HCT116 (cell line): ENCODE measurements at regions not wholly inside any gene's neighbourhood (a gene's known extent, or its start where the extent isn't known, plus 50 kb on each side); places are given as distances from the start of the nearest gene placed in this dataset.

Experiments used
- ATAC-seq: fragments of 200-7000 bp; cut with Tn5 transposase; 2 replicates; pipeline ENCODE4 v1.9.1; 2020; ENCODE audit warnings: mild to moderate bottlenecking, moderate library complexity
- BruUV-seq: library from RNA; stranded (reverse); fragments of 400-500 nt; replicated peaks from 2 replicates; lab custom pipeline; 2021; lab: Mats Ljungman, UMichigan
- CTCF ChIA-PET: fragments of 300-600 bp; sonication (Branson Sonifier 250); formaldehyde crosslinking; loops from one replicate; lab custom pipeline; 2021; ENCODE audit warnings: antibody characterized with exemption; lab: Charles Lee
- POLR2A ChIA-PET: fragments of 300-600, 350-600 bp; sonication (Branson Sonifier 250); formaldehyde crosslinking; loops from one replicate; lab custom pipeline; 2021; ENCODE audit warnings: antibody characterized with exemption; lab: Charles Lee
- RAD21 ChIA-PET, 2 experiments: fragments of 300-600 bp; sonication (Branson Sonifier 250); formaldehyde crosslinking; loops; one replicate each; lab custom pipeline; 2023; ENCODE audit warnings: low total read pairs in 2 of 2; ENCODE audit not compliant: uncharacterized antibody in 2 of 2, unreplicated experiment in 2 of 2, low non-redundant PET in 1 of 2; lab: Charles Lee
- DNase-seq: peaks from one replicate; pipeline ENCODE4 v3.0.0-alpha.2; 2010; ENCODE audit warnings: low read depth, low spot score
- H2AFZ ChIP-seq: fragments of 200-600 bp; shearing (Covaris generic), sonication (generic); 2 replicates; pipeline ENCODE4 v1.6.1; 2017; ENCODE audit warnings: low read depth, mixed run types, mixed read lengths, antibody characterized with exemption, low read length; ENCODE audit not compliant: poor library complexity, severe bottlenecking
- H3K27ac ChIP-seq: 2 replicates; pipeline ENCODE4 v1.5.1; 2012; ENCODE audit warnings: low read depth, low read length
- H3K27me3 ChIP-seq: fragments of 200-600 bp; sonication (generic); 2 replicates; pipeline ENCODE4 v1.6.1; 2016; ENCODE audit warnings: mixed run types, low read length, mixed read lengths; ENCODE audit not compliant: insufficient read depth
- H3K36me3 ChIP-seq, 2 experiments: fragments of 200-500 bp in 1 of 2; fragments of 200-600 bp in 1 of 2; sonication (Bioruptor generic) in 1 of 2; sonication (generic) in 1 of 2; 2 replicates each; pipeline versions ENCODE4 v1.5.1 to v1.6.1; 2014 to 2016; ENCODE audit warnings: low read length in 2 of 2, inconsistent platforms in 1 of 2, mixed read lengths in 1 of 2, mixed run types in 1 of 2; ENCODE audit not compliant: insufficient read depth in 2 of 2, control insufficient read depth in 1 of 2
- H3K4me1 ChIP-seq, 2 experiments: fragments of 200-600 bp in 1 of 2; sonication (generic) in 1 of 2; 2 replicates each; pipeline versions ENCODE4 v1.5.1 to v1.6.1; 2012 to 2017; ENCODE audit warnings: low read length in 2 of 2, inconsistent platforms in 1 of 2, mild to moderate bottlenecking in 1 of 2, mixed read lengths in 1 of 2, mixed run types in 1 of 2, moderate library complexity in 1 of 2; ENCODE audit not compliant: insufficient read depth in 2 of 2, control insufficient read depth in 1 of 2
- H3K4me2 ChIP-seq: fragments of 200-600 bp; sonication (generic); 2 replicates; pipeline ENCODE4 v1.6.1; 2017; ENCODE audit warnings: mixed run types, low read length, mixed read lengths
- H3K4me3 ChIP-seq, 2 experiments: fragments of 200-600 bp in 1 of 2; sonication (generic) in 1 of 2; replicated peaks in 1 of 2; 2 replicates each; pipeline ENCODE4 v1.5.1; 2011 to 2016; ENCODE audit warnings: low read length in 2 of 2, control low read depth in 1 of 2, low read depth in 1 of 2, mild to moderate bottlenecking in 1 of 2, mixed read lengths in 1 of 2, mixed run types in 1 of 2
- H3K79me2 ChIP-seq: fragments of 200-600 bp; sonication (generic); 2 replicates; pipeline ENCODE4 v1.6.1; 2017; ENCODE audit warnings: mild to moderate bottlenecking, mixed run types, low read length, moderate library complexity, mixed read lengths; ENCODE audit not compliant: insufficient read depth
- H3K9ac ChIP-seq: fragments of 200-600 bp; sonication (generic); 2 replicates; pipeline ENCODE4 v1.6.1; 2016; ENCODE audit warnings: low read length, mixed read lengths
- H3K9me2 ChIP-seq: fragments of 200-600 bp; sonication (generic), shearing (Covaris generic); 2 replicates; pipeline ENCODE4 v1.6.1; 2017; ENCODE audit warnings: mixed run types, mild to moderate bottlenecking, moderate library complexity; ENCODE audit not compliant: insufficient read depth
- H3K9me3 ChIP-seq, 2 experiments: fragments of 200-500 bp in 1 of 2; fragments of 200-600 bp in 1 of 2; sonication (Bioruptor generic) in 1 of 2; sonication (generic) in 1 of 2; 2 replicates each; pipeline ENCODE4 v1.6.1; 2014 to 2017; ENCODE audit warnings: low read length in 2 of 2, mixed read lengths in 2 of 2, inconsistent platforms in 1 of 2, low read depth in 1 of 2, mild to moderate bottlenecking in 1 of 2, mixed run types in 1 of 2, moderate library complexity in 1 of 2; ENCODE audit not compliant: control insufficient read depth in 1 of 2, insufficient read depth in 1 of 2
- H4K20me1 ChIP-seq: fragments of 200-600 bp; sonication (generic), shearing (Covaris generic); 2 replicates; pipeline ENCODE4 v1.6.1; 2017; ENCODE audit warnings: mixed run types, mild to moderate bottlenecking, moderate library complexity; ENCODE audit not compliant: insufficient read depth
- CBX3 ChIP-seq: IDR thresholded peaks from 2 replicates; pipeline ENCODE4 v1.6.1; 2012; ENCODE audit warnings: low read depth
- CEBPB ChIP-seq: IDR thresholded peaks from 2 replicates; pipeline ENCODE4 v1.6.1; 2012; ENCODE audit warnings: low read depth
- EGR1 ChIP-seq: IDR thresholded peaks from 2 replicates; pipeline ENCODE4 v1.6.1; 2012; ENCODE audit warnings: low read depth
- FOSL1 ChIP-seq: IDR thresholded peaks from 2 replicates; pipeline ENCODE4 v1.6.1; 2012; ENCODE audit warnings: low read depth
- JUND ChIP-seq: IDR thresholded peaks from 2 replicates; pipeline ENCODE4 v1.6.1; 2012
- MAX ChIP-seq: IDR thresholded peaks from 2 replicates; pipeline ENCODE4 v1.6.1; 2012
- RAD21 ChIP-seq: IDR thresholded peaks from 2 replicates; pipeline ENCODE4 v1.6.1; 2012; ENCODE audit warnings: low read depth, mild to moderate bottlenecking
- SIN3A ChIP-seq: IDR thresholded peaks from 2 replicates; pipeline ENCODE4 v1.6.1; 2012; ENCODE audit warnings: low read depth
- SP1 ChIP-seq: IDR thresholded peaks from 2 replicates; pipeline ENCODE4 v1.6.1; 2012; ENCODE audit warnings: low read depth
- SRF ChIP-seq: IDR thresholded peaks from 2 replicates; pipeline ENCODE4 v1.6.1; 2012; ENCODE audit warnings: low read depth
- TCF7L2 ChIP-seq: IDR thresholded peaks from 2 replicates; pipeline ENCODE4 v1.7.0; 2011; ENCODE audit warnings: borderline replicate concordance, inconsistent platforms; ENCODE audit not compliant: insufficient read depth, insufficient read length; ENCODE audit errors: extremely low read depth
- ZNF274 ChIP-seq: fragments of 200-500 bp; sonication (Bioruptor generic); IDR thresholded peaks from 2 replicates; pipeline ENCODE4 v1.6.1; 2014; ENCODE audit warnings: mild to moderate bottlenecking, low read depth, low read length, inconsistent platforms
- intact Hi-C: fragments of 100-400 bp; cut with micrococcal nuclease; formaldehyde crosslinking; loops from 2 replicates; pipeline ENCODE4 v1.10.0; 2022
- TF ChIP-seq, protein P1 (sequence below): IDR thresholded peaks from 2 replicates; pipeline ENCODE4 v1.6.1; 2011; ENCODE audit warnings: mild to moderate bottlenecking, low read length, moderate library complexity; ENCODE audit not compliant: insufficient replicate concordance; ENCODE audit errors: extremely low read depth
- TF ChIP-seq, protein P2 (sequence below): IDR thresholded peaks from 2 replicates; pipeline ENCODE4 v1.6.1; 2012
- TF ChIP-seq, protein P3 (sequence below), 3 experiments: fragments of 200-600 bp in 1 of 3; sonication (generic) in 1 of 3; IDR thresholded peaks in 2 of 3; conservative IDR thresholded peaks in 1 of 3; 2 replicates each; pipeline ENCODE4 v1.5.1; 2012 to 2017; ENCODE audit warnings: low read depth in 2 of 3, low read length in 2 of 3, antibody characterized with exemption in 1 of 3, borderline replicate concordance in 1 of 3, control low read depth in 1 of 3, mild to moderate bottlenecking in 1 of 3, mixed read lengths in 1 of 3, mixed run types in 1 of 3, moderate library complexity in 1 of 3; ENCODE audit not compliant: insufficient read depth in 1 of 3

DNA sequence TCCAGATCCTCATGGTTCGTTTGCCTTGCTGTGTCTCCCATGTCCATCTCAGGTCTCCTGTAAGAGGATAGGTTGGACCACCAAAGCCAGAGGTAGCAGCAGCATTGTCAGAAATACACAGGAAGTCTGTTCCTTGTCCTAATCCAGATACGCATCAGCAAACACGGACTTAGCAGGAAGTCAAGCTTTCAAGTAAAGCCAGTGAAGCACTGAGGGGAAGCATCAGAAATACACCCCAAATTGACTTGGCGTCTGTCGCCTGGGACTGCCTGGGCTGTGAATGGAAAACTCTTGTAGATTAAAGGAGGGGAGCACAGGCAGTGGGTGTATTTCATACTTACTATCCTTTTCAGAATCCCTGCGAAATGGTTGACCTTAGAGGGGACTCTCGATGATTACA, 171.3 kb downstream of the PSAT1 start:
- Histone ChIP-seq H4K20me1 (no peaks in the 10 kb centered on the region), H2AFZ (no peak overlapping the region), H3K79me2 (no peaks in the 10 kb centered on the region)
- DNase-seq, result no peak
- CTCF ChIA-PET, result interaction anchor here (0.9 kb wide), 1 partner anchor 9 kb away, joined by 3 read pairs; no protein-coding TSS in a partner anchor
- RAD21 ChIA-PET, result no interaction called here
- TF ChIP-seq CEBPB (no peak), CBX3 (no peak), SIN3A (no peak), SRF (no peak), ZNF274 (no peak)
- TF ChIP-seq, protein P1, sequence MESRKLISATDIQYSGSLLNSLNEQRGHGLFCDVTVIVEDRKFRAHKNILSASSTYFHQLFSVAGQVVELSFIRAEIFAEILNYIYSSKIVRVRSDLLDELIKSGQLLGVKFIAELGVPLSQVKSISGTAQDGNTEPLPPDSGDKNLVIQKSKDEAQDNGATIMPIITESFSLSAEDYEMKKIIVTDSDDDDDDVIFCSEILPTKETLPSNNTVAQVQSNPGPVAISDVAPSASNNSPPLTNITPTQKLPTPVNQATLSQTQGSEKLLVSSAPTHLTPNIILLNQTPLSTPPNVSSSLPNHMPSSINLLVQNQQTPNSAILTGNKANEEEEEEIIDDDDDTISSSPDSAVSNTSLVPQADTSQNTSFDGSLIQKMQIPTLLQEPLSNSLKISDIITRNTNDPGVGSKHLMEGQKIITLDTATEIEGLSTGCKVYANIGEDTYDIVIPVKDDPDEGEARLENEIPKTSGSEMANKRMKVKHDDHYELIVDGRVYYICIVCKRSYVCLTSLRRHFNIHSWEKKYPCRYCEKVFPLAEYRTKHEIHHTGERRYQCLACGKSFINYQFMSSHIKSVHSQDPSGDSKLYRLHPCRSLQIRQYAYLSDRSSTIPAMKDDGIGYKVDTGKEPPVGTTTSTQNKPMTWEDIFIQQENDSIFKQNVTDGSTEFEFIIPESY, result no peak
- TF ChIP-seq, all 23 proteins: peak for 0
- no peak overlapping the region for H3K4me2 ChIP-seq
- POLR2A ChIA-PET, result interaction anchor here (0.6 kb wide), 1 partner anchor 8 kb away, joined by 3 read pairs; no protein-coding TSS in a partner anchor
- H3K4me1 ChIP-seq, result no peaks in the 10 kb centered on the region
- no TSS peak for BruUV-seq
- no peaks in the 10 kb centered on the region for H3K27me3 ChIP-seq
- no peak overlapping the region for H3K4me3 ChIP-seq
- intact Hi-C loops, result no loop called here
- no peaks in the 10 kb centered on the region for H3K36me3 ChIP-seq
- no peaks in the 10 kb centered on the region for H3K9me2 ChIP-seq
- no peak overlapping the region for H3K27ac ChIP-seq
- no peaks in the 10 kb centered on the region for H3K9me3 ChIP-seq
- no peak for ATAC-seq
- H3K9ac ChIP-seq, result no peak overlapping the region

GRCh38 chr9:78468974-78469576, 172.2 kb downstream of the PSAT1 start:
- Histone ChIP-seq H3K79me2 (no peaks in the 10 kb centered on the region), H4K20me1 (no peaks in the 10 kb centered on the region), H3K4me2 (no peak overlapping the region), H3K4me3 (no peak overlapping the region), H3K9me2 (no peaks in the 10 kb centered on the region), H3K4me1 (no peaks in the 10 kb centered on the region), H3K9me3 (no peaks in the 10 kb centered on the region), H3K36me3 (no peaks in the 10 kb centered on the region), H2AFZ (no peak overlapping the region), H3K27me3 (no peaks in the 10 kb centered on the region), H3K27ac (no peak overlapping the region), H3K9ac (no peak overlapping the region)
- ChIA-PET POLR2A (no interaction called here), RAD21 (no interaction called here), CTCF (interaction anchor here (0.9 kb wide), 1 partner anchor 10 kb away, joined by 3 read pairs; no protein-coding TSS in a partner anchor)
- TF ChIP-seq FOSL1 (no peak), MAX (no peak), CBX3 (no peak), SP1 (no peak), TCF7L2 (no peak), SIN3A (no peak), JUND (no peak), RAD21 (no peak), EGR1 (no peak)
- TF ChIP-seq, protein P2, sequence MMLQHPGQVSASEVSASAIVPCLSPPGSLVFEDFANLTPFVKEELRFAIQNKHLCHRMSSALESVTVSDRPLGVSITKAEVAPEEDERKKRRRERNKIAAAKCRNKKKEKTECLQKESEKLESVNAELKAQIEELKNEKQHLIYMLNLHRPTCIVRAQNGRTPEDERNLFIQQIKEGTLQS, result no peak
- TF ChIP-seq, protein P3, sequence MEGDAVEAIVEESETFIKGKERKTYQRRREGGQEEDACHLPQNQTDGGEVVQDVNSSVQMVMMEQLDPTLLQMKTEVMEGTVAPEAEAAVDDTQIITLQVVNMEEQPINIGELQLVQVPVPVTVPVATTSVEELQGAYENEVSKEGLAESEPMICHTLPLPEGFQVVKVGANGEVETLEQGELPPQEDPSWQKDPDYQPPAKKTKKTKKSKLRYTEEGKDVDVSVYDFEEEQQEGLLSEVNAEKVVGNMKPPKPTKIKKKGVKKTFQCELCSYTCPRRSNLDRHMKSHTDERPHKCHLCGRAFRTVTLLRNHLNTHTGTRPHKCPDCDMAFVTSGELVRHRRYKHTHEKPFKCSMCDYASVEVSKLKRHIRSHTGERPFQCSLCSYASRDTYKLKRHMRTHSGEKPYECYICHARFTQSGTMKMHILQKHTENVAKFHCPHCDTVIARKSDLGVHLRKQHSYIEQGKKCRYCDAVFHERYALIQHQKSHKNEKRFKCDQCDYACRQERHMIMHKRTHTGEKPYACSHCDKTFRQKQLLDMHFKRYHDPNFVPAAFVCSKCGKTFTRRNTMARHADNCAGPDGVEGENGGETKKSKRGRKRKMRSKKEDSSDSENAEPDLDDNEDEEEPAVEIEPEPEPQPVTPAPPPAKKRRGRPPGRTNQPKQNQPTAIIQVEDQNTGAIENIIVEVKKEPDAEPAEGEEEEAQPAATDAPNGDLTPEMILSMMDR (IDR thresholded peaks at IDR 0.05 in 2 of 3, conservative IDR thresholded peaks at IDR 0.05 in 1 of 3; ENCODE audit: borderline replicate concordance in 1 of 3, insufficient read depth in 1 of 3, low read depth in 2 of 3, low read length in 2 of 3), result no peak
- no peak for DNase-seq
- ATAC-seq, result no peak
- intact Hi-C loops, result no loop called here
- BruUV-seq, result no TSS peak
